GM19023 (cell line): ENCODE measurements at regions not wholly inside any gene's neighbourhood (a gene's known extent, or its start where the extent isn't known, plus 50 kb on each side); places are given as distances from the start of the nearest gene placed in this dataset.
"Not testable (repeated sequence)": the region's sequence is repeated elsewhere in the genome, so short reads cannot be mapped to it uniquely, and the experiment has no call there.

ENCODE experiments used
- ATAC-seq: cut with Tn5 transposase; IDR thresholded peaks from one replicate; pipeline ENCODE4 v1.9.1; 2021; ENCODE audit warnings: mild to moderate bottlenecking, moderate library complexity; ENCODE audit not compliant: unreplicated experiment

GRCh38 chr10:84571146-84571545 lies 242.8 kb downstream of the CCSER2 start:
- ATAC-seq: no peak

- no peak for ATAC-seq
These were observed 245.7 kb downstream of the CCSER2 start for GRCh38 chr10:84574102-84574501.

DNA sequence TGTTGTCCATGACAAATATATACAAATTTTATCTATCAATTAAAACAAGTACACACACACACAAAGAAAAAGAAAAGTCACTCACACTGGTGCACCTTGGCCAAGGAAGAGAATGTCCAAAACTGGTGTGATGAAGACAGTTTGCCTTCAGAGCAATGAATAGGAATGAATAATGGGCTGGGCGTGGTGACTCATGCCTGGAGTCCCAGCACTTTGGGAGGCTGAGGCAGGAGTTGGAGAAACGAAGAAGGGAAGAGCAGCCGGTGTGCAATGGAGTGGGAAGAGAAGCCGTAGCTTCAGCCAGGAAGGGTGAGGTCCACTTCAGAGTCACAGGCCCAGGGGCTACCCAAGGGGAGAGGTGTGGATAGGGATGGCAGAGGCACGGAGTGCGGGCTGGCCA lies 253.6 kb downstream of the CCSER2 start:
- ATAC-seq: no peak

DNA sequence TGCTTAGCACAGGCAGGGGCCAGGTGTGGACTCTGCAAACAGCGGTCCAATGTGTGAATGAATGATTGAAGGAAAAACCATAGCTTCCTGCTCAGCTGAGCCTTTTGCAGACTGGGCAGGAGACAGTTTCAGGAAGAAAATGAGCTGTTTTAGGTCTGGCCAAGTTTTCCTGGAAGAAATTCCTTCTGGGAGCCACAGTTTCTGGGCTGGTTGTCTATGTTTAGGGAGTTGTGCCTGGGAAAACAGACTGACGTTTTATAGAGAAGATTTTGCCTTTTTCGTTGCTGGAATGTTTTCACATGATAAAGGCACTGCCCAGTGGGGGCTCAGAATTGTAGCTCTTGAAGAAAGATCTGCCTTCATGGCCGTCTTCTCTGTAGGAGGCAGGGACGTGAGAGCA lies 255.1 kb downstream of the CCSER2 start:
- no peak for ATAC-seq

GRCh38 chr10:84587789-84588188 lies 259.4 kb downstream of the CCSER2 start:
- no peak for ATAC-seq

GRCh38 chr10:84588426-84588825 lies 260.0 kb downstream of the CCSER2 start:
- ATAC-seq: no peak

- no peak for ATAC-seq
These were observed 260.6 kb downstream of the CCSER2 start for GRCh38 chr10:84588971-84589370.

- no peak for ATAC-seq
These were observed 261.3 kb downstream of the CCSER2 start for GRCh38 chr10:84589526-84590205.

- ATAC-seq: no peak
These were observed 262.2 kb downstream of the CCSER2 start for GRCh38 chr10:84590327-84591193.

DNA sequence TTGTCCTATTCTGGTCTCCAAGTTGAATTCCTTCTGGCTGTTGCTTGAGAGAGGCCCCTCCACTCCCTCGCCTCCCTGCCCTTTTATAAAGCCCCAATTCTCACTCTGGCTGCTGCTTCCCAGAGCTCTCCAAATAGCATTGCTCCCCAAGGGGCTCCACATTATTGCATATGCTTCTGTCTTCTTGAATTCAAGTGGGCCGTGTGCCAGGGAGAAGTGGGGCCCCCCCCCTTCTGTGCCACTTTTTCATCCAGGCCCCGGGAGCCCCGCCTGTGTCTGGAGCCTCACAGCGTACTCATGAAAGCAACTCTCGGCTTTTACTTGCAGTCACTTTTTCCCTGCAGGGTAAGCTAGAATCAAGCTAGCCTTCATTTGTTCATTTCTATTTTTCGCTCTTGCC lies 265.1 kb downstream of the CCSER2 start:
- ATAC-seq: no peak

- no peak for ATAC-seq
These were observed 268.2 kb downstream of the CCSER2 start for GRCh38 chr10:84596585-84596984.

DNA sequence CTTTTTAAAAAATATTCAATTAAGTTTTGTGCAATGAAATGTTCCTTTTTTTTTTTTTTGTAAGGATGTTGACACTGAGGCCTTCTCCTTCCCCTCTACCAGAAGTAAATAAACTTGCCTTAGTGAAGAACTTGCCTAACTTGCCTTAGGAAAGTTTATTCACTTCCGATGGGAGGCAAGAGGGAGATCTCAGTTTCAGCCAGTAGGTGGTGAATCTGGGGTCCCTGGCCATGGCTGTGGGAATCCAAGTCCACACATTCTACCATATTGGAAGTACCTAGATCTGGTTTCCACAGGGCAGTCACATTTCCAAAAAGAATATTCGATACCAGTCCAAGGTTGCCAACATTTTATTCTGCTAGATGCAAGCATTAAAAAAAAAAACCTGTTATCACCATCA lies 270.9 kb downstream of the CCSER2 start:
- ATAC-seq: no peak

GRCh38 chr10:84600947-84601346 lies 272.6 kb downstream of the CCSER2 start:
- no peak for ATAC-seq

DNA sequence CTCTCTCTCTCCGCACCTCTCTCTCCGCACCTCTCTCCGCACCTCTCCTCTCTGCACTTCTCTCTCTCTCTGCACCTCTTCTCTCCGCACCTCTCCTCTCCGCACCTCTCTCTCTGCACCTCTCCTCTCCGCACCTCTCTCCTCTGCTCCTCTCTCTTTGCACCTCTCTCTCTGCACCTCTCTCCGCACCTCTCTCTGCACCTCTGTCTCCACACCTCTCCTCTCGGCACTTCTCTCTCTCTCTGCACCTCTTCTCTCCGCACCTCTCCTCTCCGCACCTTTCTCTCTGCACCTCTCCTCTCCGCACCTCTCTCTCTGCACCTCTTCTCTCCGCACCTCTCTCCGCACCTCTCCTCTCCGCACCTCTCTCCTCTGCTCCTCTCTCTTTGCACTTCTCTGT lies 274.2 kb downstream of the CCSER2 start:
- ATAC-seq: not testable (repeated sequence)

DNA sequence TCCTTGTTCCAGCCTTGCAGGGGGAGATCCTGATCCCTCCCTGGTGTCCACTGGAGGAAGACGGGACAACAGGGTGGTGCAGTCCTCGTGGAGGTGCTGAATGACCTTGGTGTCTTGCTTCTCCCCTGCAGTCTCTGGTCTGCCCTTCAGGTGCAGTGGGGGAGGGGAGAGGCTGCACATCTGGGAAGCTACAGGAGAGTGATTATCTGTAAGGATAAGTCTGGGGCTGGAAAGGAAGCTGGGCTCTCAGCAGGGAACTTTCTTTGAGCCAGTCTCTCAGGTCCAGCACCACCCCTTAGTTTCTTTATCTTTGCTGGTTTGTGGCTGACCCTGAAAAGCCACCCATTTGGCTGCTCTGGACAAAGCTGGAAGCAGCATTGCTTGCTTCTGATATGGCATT lies 275.6 kb downstream of the CCSER2 start:
- no peak for ATAC-seq

- no peak for ATAC-seq
These were observed 277.4 kb downstream of the CCSER2 start for GRCh38 chr10:84605802-84606201.

DNA sequence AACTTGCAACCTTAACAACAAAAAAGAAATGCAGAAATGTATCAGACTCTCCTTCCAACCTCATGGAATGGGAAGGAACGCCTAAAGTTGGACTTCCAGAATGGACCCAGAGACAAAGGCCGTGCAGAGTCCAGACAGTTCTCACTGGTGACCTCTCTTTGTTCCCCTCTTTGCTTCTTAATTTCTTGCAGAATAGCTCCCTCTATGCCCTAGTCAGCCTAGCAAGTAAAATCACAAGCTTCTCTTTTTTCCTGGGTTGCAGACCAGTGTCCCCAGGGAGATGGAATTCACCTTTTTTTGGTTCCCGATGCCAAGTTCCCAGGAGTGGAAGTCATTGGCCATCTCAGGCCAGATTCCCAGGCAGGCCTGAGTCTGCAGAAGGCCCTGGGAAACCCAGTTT lies 278.0 kb downstream of the CCSER2 start:
- ATAC-seq: no peak

DNA sequence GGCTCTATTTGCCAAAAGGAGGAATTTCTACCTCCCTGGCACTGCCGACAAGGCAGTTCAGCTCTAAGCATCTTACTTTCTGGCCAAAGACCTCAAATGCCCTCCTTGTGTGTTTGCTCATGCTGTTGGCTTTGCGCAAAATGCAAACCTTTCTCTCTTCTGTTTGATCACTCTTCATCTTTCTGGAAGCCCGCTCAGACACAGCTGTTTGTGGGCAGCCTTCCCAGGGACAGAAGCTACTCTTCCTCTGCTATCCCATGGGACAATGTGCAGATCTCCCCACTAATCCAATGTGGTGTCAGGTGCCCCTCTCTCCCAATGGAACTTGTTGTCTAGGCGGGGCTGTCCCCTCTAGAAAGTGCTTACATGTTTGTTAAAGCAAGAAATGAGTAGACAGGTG lies 278.7 kb downstream of the CCSER2 start:
- ATAC-seq: no peak

GRCh38 chr10:84607523-84607922 lies 279.1 kb downstream of the CCSER2 start:
- ATAC-seq: no peak

GRCh38 chr10:84608126-84608525 lies 279.7 kb downstream of the CCSER2 start:
- ATAC-seq: peak; percentile 49

DNA sequence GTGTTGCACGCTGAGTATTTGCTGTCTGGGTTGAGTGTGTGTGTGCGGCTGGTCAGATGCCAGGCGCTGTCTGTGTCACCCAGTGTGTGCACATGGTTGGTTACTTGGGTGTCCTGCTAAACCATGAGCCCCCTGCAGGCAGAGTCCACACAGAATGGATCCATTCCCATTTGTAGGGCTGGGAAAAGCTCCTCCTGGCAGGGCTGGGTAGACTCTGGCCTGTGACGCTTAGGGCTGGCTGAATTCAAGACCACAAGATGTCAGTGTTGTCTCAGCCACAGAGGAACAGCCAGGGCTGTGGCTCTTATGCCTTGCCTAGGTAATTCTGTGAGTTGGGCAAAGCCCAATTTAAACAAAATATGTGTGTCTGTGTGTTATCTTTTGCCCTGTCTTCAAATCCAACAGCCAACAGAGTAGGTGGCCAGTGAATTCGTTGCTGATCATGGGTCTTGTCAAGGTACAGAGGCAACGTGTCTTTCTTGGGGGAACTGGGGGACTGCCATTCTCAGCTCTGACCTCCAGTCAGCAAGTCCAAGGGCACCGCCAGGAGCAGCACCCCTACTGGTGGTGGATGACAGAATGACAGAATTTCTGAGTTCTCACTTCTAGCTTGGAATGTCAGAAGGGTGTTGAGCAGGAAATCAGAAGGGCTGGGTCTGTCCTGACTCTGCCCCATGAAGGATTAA lies 285.1 kb downstream of the CCSER2 start:
- no peak for ATAC-seq
